Endothelial cell of umbilical vein (primary cell): ENCODE measurements at regions not wholly inside any gene's neighbourhood (a gene's known extent, or its start where the extent isn't known, plus 50 kb on each side); places are given as distances from the start of the nearest gene placed in this dataset.

Source experiments
- BruUV-seq: library from RNA; stranded (reverse); fragments of 400-500 nt; replicated peaks from 2 replicates; lab custom pipeline; 2021; lab: Mats Ljungman, UMichigan
- CTCF ChIA-PET: fragments of 300-600, 350-600 bp; sonication (Branson Sonifier 250); formaldehyde crosslinking; loops from one replicate; lab custom pipeline; 2021; ENCODE audit warnings: antibody characterized with exemption, inconsistent platforms; lab: Charles Lee
- POLR2A ChIA-PET: fragments of 300-600, 350-600 bp; sonication (Branson Sonifier 250); formaldehyde crosslinking; loops from one replicate; lab custom pipeline; 2021; ENCODE audit warnings: antibody characterized with exemption, inconsistent platforms; lab: Charles Lee
- DNase-seq: peaks from one replicate; pipeline ENCODE4 v3.0.0-alpha.2; 2011; ENCODE audit warnings: low read depth, low spot score
- FAIRE-seq: peaks from 2 replicates; lab custom pipeline; 2011; peaks lifted over from hg19 to GRCh38; lab: Jason Lieb, UNC
- H2AFZ ChIP-seq: 2 replicates; pipeline ENCODE4 v1.6.0; 2012; ENCODE audit warnings: low read depth, low read length, control low read depth, inconsistent platforms
- H3K27ac ChIP-seq: 2 replicates; pipeline ENCODE4 v1.5.1; 2011; ENCODE audit warnings: low read depth, mild to moderate bottlenecking, control low read depth, low read length, moderate library complexity; ENCODE audit not compliant: insufficient read depth
- H3K27me3 ChIP-seq, 2 experiments: 2 replicates each; pipeline versions ENCODE4 v1.6.0 to v1.6.1; 2011; ENCODE audit warnings: low read length in 2 of 2, mixed read lengths in 1 of 2; ENCODE audit not compliant: control insufficient read depth in 2 of 2, insufficient read depth in 2 of 2
- H3K36me3 ChIP-seq, 2 experiments: 2 replicates in 1 of 2; 3 replicates in 1 of 2; pipeline ENCODE4 v1.5.1; 2011; ENCODE audit warnings: low read length in 2 of 2, mild to moderate bottlenecking in 1 of 2, moderate library complexity in 1 of 2; ENCODE audit not compliant: control insufficient read depth in 2 of 2, insufficient read depth in 2 of 2; ENCODE audit errors: extremely low read depth in 1 of 2
- H3K4me1 ChIP-seq: 3 replicates; pipeline ENCODE4 v1.5.1; 2011; ENCODE audit warnings: mild to moderate bottlenecking, low read length; ENCODE audit not compliant: control insufficient read depth, insufficient read depth; ENCODE audit errors: extremely low read depth
- H3K4me2 ChIP-seq: 2 replicates; pipeline ENCODE4 v1.6.1; 2011; ENCODE audit warnings: low read length, control low read depth, mixed read lengths; ENCODE audit not compliant: insufficient read depth
- H3K4me3 ChIP-seq, 3 experiments: fragments of 200-600 bp in 1 of 3; sonication (generic), shearing (Covaris generic) in 1 of 3; replicated peaks in 1 of 3; 2 replicates each; pipeline ENCODE4 v1.5.1; 2011 to 2016; ENCODE audit warnings: control low read depth in 3 of 3, low read length in 3 of 3, mild to moderate bottlenecking in 2 of 3, inconsistent platforms in 1 of 3, low read depth in 1 of 3, moderate library complexity in 1 of 3; ENCODE audit not compliant: insufficient read depth in 1 of 3
- H3K79me2 ChIP-seq: 2 replicates; pipeline ENCODE4 v1.6.0; 2012; ENCODE audit warnings: low read length, inconsistent platforms; ENCODE audit not compliant: control insufficient read depth, insufficient read depth
- H3K9ac ChIP-seq: replicated peaks from 2 replicates; pipeline ENCODE3; 2011; ENCODE audit warnings: low read length, control low read depth; ENCODE audit not compliant: insufficient read depth; ENCODE audit errors: extremely low read depth
- H3K9me1 ChIP-seq: replicated peaks from 3 replicates; pipeline ENCODE4 v1.6.0; 2011; ENCODE audit warnings: mild to moderate bottlenecking, low read length; ENCODE audit not compliant: control insufficient read depth, insufficient read depth; ENCODE audit errors: extremely low read depth
- H3K9me3 ChIP-seq: replicated peaks from 2 replicates; pipeline ENCODE4 v1.5.1; 2012; ENCODE audit warnings: low read length, inconsistent platforms; ENCODE audit not compliant: control insufficient read depth, insufficient read depth
- H4K20me1 ChIP-seq: replicated peaks from 2 replicates; pipeline ENCODE3; 2011; ENCODE audit warnings: mild to moderate bottlenecking, low read length; ENCODE audit not compliant: control insufficient read depth, insufficient read depth; ENCODE audit errors: extremely low read depth
- EZH2 ChIP-seq: IDR thresholded peaks from 2 replicates; pipeline ENCODE4 v1.6.1; 2012; ENCODE audit warnings: borderline replicate concordance, low read depth, mild to moderate bottlenecking, moderate library complexity, low read length, inconsistent platforms; ENCODE audit not compliant: severe bottlenecking
- FOS ChIP-seq: IDR thresholded peaks from 2 replicates; pipeline ENCODE4 v1.6.1; 2011; ENCODE audit warnings: mild to moderate bottlenecking, low read length, moderate library complexity, borderline replicate concordance; ENCODE audit not compliant: insufficient read depth
- GATA2 ChIP-seq: IDR thresholded peaks from 2 replicates; pipeline ENCODE4 v1.7.0; 2011; ENCODE audit warnings: low read depth, mild to moderate bottlenecking, moderate library complexity, mixed read lengths, low read length; ENCODE audit not compliant: insufficient read length, insufficient read depth
- JUN ChIP-seq: IDR thresholded peaks from 2 replicates; pipeline ENCODE4 v1.6.1; 2011; ENCODE audit warnings: borderline replicate concordance, low read depth; ENCODE audit not compliant: insufficient read length, insufficient read depth
- MYC ChIP-seq: IDR thresholded peaks from one replicate; pipeline ENCODE4 v1.6.1; 2011; ENCODE audit warnings: mild to moderate bottlenecking, low read depth, low read length
- POLR2A ChIP-seq: IDR thresholded peaks from 2 replicates; pipeline ENCODE4 v1.6.1; 2012; ENCODE audit warnings: low read depth, mild to moderate bottlenecking, control low read depth, low read length
- POLR2AphosphoS5 ChIP-seq: IDR thresholded peaks from 2 replicates; pipeline ENCODE4 v1.6.1; 2012; ENCODE audit warnings: low read depth, mild to moderate bottlenecking, control low read depth, low read length, moderate library complexity; ENCODE audit not compliant: insufficient read depth
- dilution Hi-C: fragments of 300-500 bp; cut with MboI; formaldehyde crosslinking; loops from one replicate; pipeline ENCODE4 v1.15.0; 2019; ENCODE audit warnings: low sequenced_read_pairs; ENCODE audit not compliant: extremely low pct_ligation_motif_present
- intact Hi-C: fragments of 100-400 bp; cut with micrococcal nuclease; formaldehyde crosslinking; loops from one replicate; pipeline ENCODE4 v1.10.0; 2022
- TF ChIP-seq, protein P1 (sequence below), 2 donors: IDR thresholded peaks; 1 replicate in 1 of 2; 2 replicates in 1 of 2; pipeline ENCODE4 v1.5.1; 2011; ENCODE audit warnings: low read length in 2 of 2, mild to moderate bottlenecking in 2 of 2, moderate library complexity in 2 of 2, control low read depth in 1 of 2, inconsistent platforms in 1 of 2, low read depth in 1 of 2; ENCODE audit not compliant: insufficient read depth in 1 of 2; ENCODE audit errors: extremely low read depth in 1 of 2
- TF ChIP-seq, protein P2 (sequence below): IDR thresholded peaks from 2 replicates; pipeline ENCODE4 v1.6.1; 2011; ENCODE audit not compliant: insufficient read depth, insufficient read length

DNA sequence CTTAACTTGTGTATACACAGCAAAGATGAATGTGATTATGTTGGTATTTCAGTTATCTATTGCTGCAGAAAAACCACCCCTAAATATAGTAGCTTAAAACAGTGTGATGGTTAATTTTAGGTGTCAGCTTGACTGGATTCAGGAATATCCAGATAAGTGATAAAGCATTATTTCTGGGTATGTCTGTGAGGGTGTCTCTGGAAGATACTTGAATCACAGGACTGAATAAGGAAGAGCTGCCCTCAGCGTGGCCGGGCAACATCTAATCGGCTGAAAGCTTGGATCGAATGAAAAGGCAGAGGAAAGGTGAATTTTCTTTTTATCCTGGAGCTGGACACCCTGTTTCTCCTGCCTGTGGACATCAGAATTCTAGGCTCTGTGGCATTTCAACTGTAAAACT, 132.0 kb upstream of the SYNPR start:
- Histone ChIP-seq H3K9ac (no peak overlapping the region), H3K4me2 (no peak overlapping the region), H3K36me3 (no peaks in the 10 kb centered on the region), H3K27me3 (no peaks in the 10 kb centered on the region), H3K4me1 (no peaks in the 10 kb centered on the region), H3K4me3 (no peak overlapping the region), H3K79me2 (no peaks in the 10 kb centered on the region), H3K9me3 (no peaks in the 10 kb centered on the region), H4K20me1 (no peaks in the 10 kb centered on the region), H3K27ac (no peak overlapping the region), H2AFZ (no peak overlapping the region), H3K9me1 (no peaks in the 10 kb centered on the region)
- CTCF ChIA-PET, result no interaction called here
- no TSS peak for BruUV-seq
- dilution Hi-C loops (no loop called here), intact Hi-C loops (no loop called here)
- DNase-seq (no peak), FAIRE-seq (no peak)
- POLR2A ChIA-PET, result no interaction called here
- TF ChIP-seq POLR2A, result no peak
- no peak for TF ChIP-seq GATA2
- no peak for TF ChIP-seq FOS
- TF ChIP-seq EZH2, result no peak
- TF ChIP-seq, protein P1, sequence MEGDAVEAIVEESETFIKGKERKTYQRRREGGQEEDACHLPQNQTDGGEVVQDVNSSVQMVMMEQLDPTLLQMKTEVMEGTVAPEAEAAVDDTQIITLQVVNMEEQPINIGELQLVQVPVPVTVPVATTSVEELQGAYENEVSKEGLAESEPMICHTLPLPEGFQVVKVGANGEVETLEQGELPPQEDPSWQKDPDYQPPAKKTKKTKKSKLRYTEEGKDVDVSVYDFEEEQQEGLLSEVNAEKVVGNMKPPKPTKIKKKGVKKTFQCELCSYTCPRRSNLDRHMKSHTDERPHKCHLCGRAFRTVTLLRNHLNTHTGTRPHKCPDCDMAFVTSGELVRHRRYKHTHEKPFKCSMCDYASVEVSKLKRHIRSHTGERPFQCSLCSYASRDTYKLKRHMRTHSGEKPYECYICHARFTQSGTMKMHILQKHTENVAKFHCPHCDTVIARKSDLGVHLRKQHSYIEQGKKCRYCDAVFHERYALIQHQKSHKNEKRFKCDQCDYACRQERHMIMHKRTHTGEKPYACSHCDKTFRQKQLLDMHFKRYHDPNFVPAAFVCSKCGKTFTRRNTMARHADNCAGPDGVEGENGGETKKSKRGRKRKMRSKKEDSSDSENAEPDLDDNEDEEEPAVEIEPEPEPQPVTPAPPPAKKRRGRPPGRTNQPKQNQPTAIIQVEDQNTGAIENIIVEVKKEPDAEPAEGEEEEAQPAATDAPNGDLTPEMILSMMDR (IDR thresholded peaks at IDR 0.05; ENCODE audit: extremely low read depth in 1 of 2, insufficient read depth in 1 of 2, low read depth in 1 of 2, low read length in 2 of 2), result no peak
- TF ChIP-seq, protein P2, sequence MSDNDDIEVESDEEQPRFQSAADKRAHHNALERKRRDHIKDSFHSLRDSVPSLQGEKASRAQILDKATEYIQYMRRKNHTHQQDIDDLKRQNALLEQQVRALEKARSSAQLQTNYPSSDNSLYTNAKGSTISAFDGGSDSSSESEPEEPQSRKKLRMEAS, result no peak
- no peak for TF ChIP-seq POLR2AphosphoS5
- TF ChIP-seq JUN, result no peak
- TF ChIP-seq MYC, result no peak
